K562 (cell line): ENCODE measurements at regions not wholly inside any gene's neighbourhood (a gene's known extent, or its start where the extent isn't known, plus 50 kb on each side); places are given as distances from the start of the nearest gene placed in this dataset.

ENCODE experiments used
- ATAC-seq: fragments of 200-7000 bp; cut with Tn5 transposase; 3 replicates; pipeline ENCODE4 v1.9.1; 2020; ENCODE audit warnings: moderate library complexity
- BruUV-seq: library from RNA; stranded (reverse); fragments of 400-500 nt; replicated peaks from 2 replicates; lab custom pipeline; 2021; lab: Mats Ljungman, UMichigan
- CTCF ChIA-PET: fragments of 300-600 bp; formaldehyde crosslinking; extraction: SDS; loops from one replicate; lab custom pipeline; 2021; ENCODE audit warnings: low intra/inter-chr PET ratio; lab: Yijun Ruan, JAX
- POLR2A ChIA-PET: fragments of 300-600, 350-650 bp; sonication (Branson Sonifier 250); formaldehyde crosslinking; extraction: SDS; loops from one replicate; lab custom pipeline; 2021; ENCODE audit warnings: antibody characterized with exemption, inconsistent platforms; lab: Yijun Ruan, JAX
- DNase-seq, 4 experiments: peaks; one replicate each; pipeline versions ENCODE4 v3.0.0 to v3.0.0-alpha.2; 2011 to 2018; ENCODE audit warnings: low spot score in 3 of 4, mixed read lengths in 3 of 4; ENCODE audit errors: extremely low read depth in 1 of 4
- FAIRE-seq: peaks from 2 replicates; lab custom pipeline; 2011; peaks lifted over from hg19 to GRCh38; lab: Jason Lieb, UNC
- H2AFZ ChIP-seq: 2 replicates; pipeline ENCODE4 v1.6.0; 2011; ENCODE audit warnings: low read depth, low read length, control low read depth, inconsistent platforms
- H3K27ac ChIP-seq: fragments of 200-600 bp; 3 replicates; pipeline ENCODE4 v1.8.0; 2011; ENCODE audit warnings: low read depth, mild to moderate bottlenecking, control low read depth, inconsistent platforms, low read length, moderate library complexity, mixed read lengths; ENCODE audit errors: extremely low read depth
- H3K27me3 ChIP-seq, 2 experiments: fragments of 300-600 bp in 1 of 2; 2 replicates in 1 of 2; 3 replicates in 1 of 2; pipeline versions ENCODE4 v1.6.0 to v1.8.0; 2011; ENCODE audit warnings: inconsistent platforms in 2 of 2, low read length in 2 of 2, mild to moderate bottlenecking in 1 of 2, mixed read lengths in 1 of 2, moderate library complexity in 1 of 2; ENCODE audit not compliant: control insufficient read depth in 2 of 2, insufficient read depth in 2 of 2
- H3K36me3 ChIP-seq: fragments of 300-600 bp; 3 replicates; pipeline ENCODE4 v1.8.0; 2011; ENCODE audit warnings: mild to moderate bottlenecking, low read length, inconsistent platforms; ENCODE audit not compliant: control insufficient read depth, insufficient read depth
- H3K4me1 ChIP-seq, 2 experiments: fragments of 200-600 bp in 1 of 2; replicated peaks in 1 of 2; 2 replicates in 1 of 2; 3 replicates in 1 of 2; pipeline versions ENCODE4 v1.5.1 to v1.8.0; 2011; ENCODE audit warnings: inconsistent platforms in 2 of 2, low read length in 2 of 2, mild to moderate bottlenecking in 1 of 2, mixed read lengths in 1 of 2, moderate library complexity in 1 of 2; ENCODE audit not compliant: control insufficient read depth in 2 of 2, insufficient read depth in 2 of 2
- H3K4me2 ChIP-seq: 2 replicates; pipeline ENCODE4 v1.6.1; 2011; ENCODE audit warnings: low read length, control low read depth, inconsistent platforms, mixed read lengths; ENCODE audit not compliant: insufficient read depth
- H3K4me3 ChIP-seq: fragments of 200-600 bp; sonication (generic), shearing (Covaris generic); 2 replicates; pipeline ENCODE4 v1.5.1; 2016; ENCODE audit warnings: control low read depth, inconsistent platforms
- H3K79me2 ChIP-seq: fragments of 200-600 bp; 3 replicates; pipeline ENCODE4 v1.8.0; 2011; ENCODE audit warnings: low read length, inconsistent platforms; ENCODE audit not compliant: control insufficient read depth, insufficient read depth
- H3K9ac ChIP-seq, 2 experiments: 2 replicates each; pipeline versions ENCODE4 v1.6.0 to v1.6.1; 2011; ENCODE audit warnings: low read depth in 2 of 2, low read length in 2 of 2, control low read depth in 1 of 2, inconsistent platforms in 1 of 2, mild to moderate bottlenecking in 1 of 2, mixed read lengths in 1 of 2; ENCODE audit not compliant: insufficient read depth in 1 of 2
- H3K9me1 ChIP-seq: one replicate; pipeline ENCODE4 v1.6.0; 2011; ENCODE audit warnings: inconsistent platforms, mild to moderate bottlenecking, low read length, moderate library complexity; ENCODE audit not compliant: control insufficient read depth, insufficient read depth
- H3K9me3 ChIP-seq: replicated peaks from 2 replicates; pipeline ENCODE4 v1.5.1; 2011; ENCODE audit warnings: low read depth, low read length, inconsistent platforms; ENCODE audit not compliant: control insufficient read depth, insufficient read depth
- H4K20me1 ChIP-seq: replicated peaks from 2 replicates; pipeline ENCODE4 v1.6.1; 2011; ENCODE audit warnings: low read length, inconsistent platforms, mixed read lengths; ENCODE audit not compliant: control insufficient read depth, insufficient read depth
- ARID2 ChIP-seq: fragments of 450-650 bp; IDR thresholded peaks from 2 replicates; pipeline ENCODE4 v1.6.1; 2017; ENCODE audit warnings: antibody characterized with exemption, mild to moderate bottlenecking
- CBX5 ChIP-seq: IDR thresholded peaks from 2 replicates; pipeline ENCODE4 v1.6.1; 2014; ENCODE audit warnings: low read depth, borderline replicate concordance
- ZC3H8 ChIP-seq: fragments of 450-650 bp; IDR thresholded peaks from 2 replicates; pipeline ENCODE4 v1.6.1; 2017
- ZNF121 ChIP-seq: sonication (generic); formaldehyde crosslinking; conservative IDR thresholded peaks from 2 replicates; pipeline ENCODE4 v1.8.0; 2022; ENCODE audit warnings: missing genetic modification reagents
- ZNF212 ChIP-seq: fragments of 450-650 bp; formaldehyde crosslinking; IDR thresholded peaks from 2 replicates; pipeline ENCODE4 v1.4.0; 2020; ENCODE audit warnings: mild to moderate bottlenecking
- WGBS: fragments of 100-300 bp; shearing (Covaris generic); methylation state at CpG from one replicate; pipeline ENCODE4 v1.1.6; 2016; ENCODE audit warnings: low coverage, mixed read lengths; ENCODE audit not compliant: insufficient coverage; ENCODE audit errors: missing lambda C conversion rate; 5-methylcytosine and 5-hydroxymethylcytosine counted together
- in situ Hi-C: fragments of 300-500 bp; cut with MboI; formaldehyde crosslinking; loops from 4 replicates; pipeline ENCODE4 v1.15.0; 2018; ENCODE audit warnings: inconsistent platforms, mixed read lengths
- intact Hi-C: fragments of 100-400 bp; cut with micrococcal nuclease; formaldehyde crosslinking; loops from 2 replicates; pipeline ENCODE4 v1.14.2; 2022
- TF ChIP-seq, protein P1 (sequence below): fragments of 450-650 bp; IDR thresholded peaks from 2 replicates; pipeline ENCODE4 v1.6.1; 2016; ENCODE audit warnings: missing biosample characterization, missing genetic modification characterization
- TF ChIP-seq, protein P2 (sequence below): fragments of 450-650 bp; formaldehyde crosslinking; IDR thresholded peaks from 2 replicates; pipeline ENCODE4 v1.4.0; 2022; ENCODE audit warnings: mild to moderate bottlenecking, moderate library complexity
- TF ChIP-seq, protein P3 (sequence below): sonication (generic); formaldehyde crosslinking; IDR thresholded peaks from 2 replicates; pipeline ENCODE4 v1.8.0; 2023; ENCODE audit warnings: missing genetic modification reagents, mild to moderate bottlenecking, borderline replicate concordance

DNA sequence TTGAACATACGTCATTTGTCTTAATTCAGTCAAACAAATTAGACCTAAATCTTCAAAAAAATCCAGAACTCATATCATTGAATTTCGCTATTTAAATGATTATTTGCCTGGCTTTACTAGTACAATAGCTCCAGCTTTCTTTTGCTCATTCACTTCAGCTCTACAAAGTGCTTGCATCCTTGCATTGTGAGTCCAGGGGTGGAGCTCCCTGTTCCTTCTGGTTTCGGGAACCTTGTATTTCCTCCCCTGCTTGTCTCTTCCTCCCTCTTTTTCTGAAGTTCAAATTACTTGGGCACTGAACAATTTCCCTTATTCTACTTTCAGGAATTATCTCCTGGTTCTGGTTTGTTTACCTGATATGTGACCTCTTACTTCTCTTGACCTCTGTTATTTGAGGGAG is 58.1 kb upstream of the KITLG start:
- Histone ChIP-seq H3K9me1 (no peaks in the 10 kb centered on the region), H3K9ac (no peak overlapping the region), H3K4me1 (no peaks in the 10 kb centered on the region), H3K27me3 (no peaks in the 10 kb centered on the region), H3K4me3 (no peak overlapping the region), H4K20me1 (no peaks in the 10 kb centered on the region), H3K79me2 (no peaks in the 10 kb centered on the region), H2AFZ (no peak overlapping the region), H3K27ac (no peak overlapping the region), H3K9me3 (0 out of 2 replicates have a peak, but pooled peaks cover 2% of the 10 kb centered on the region), H3K4me2 (no peak overlapping the region), H3K36me3 (no peaks in the 10 kb centered on the region)
- no TSS peak for BruUV-seq
- in situ Hi-C loops = no loop called here
- ATAC-seq (no peak), DNase-seq (no peak), FAIRE-seq (no peak)
- intact Hi-C loops = no loop called here
- POLR2A ChIA-PET = no interaction called here
- TF ChIP-seq, protein P1, sequence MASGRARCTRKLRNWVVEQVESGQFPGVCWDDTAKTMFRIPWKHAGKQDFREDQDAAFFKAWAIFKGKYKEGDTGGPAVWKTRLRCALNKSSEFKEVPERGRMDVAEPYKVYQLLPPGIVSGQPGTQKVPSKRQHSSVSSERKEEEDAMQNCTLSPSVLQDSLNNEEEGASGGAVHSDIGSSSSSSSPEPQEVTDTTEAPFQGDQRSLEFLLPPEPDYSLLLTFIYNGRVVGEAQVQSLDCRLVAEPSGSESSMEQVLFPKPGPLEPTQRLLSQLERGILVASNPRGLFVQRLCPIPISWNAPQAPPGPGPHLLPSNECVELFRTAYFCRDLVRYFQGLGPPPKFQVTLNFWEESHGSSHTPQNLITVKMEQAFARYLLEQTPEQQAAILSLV (tag) = no peak
- TF ChIP-seq CBX5 = no peak
- TF ChIP-seq ARID2 = no peak
- CTCF ChIA-PET = no interaction called here
- WGBS = 0% methylated on average over 3 of the region's 3 CpGs

DNA sequence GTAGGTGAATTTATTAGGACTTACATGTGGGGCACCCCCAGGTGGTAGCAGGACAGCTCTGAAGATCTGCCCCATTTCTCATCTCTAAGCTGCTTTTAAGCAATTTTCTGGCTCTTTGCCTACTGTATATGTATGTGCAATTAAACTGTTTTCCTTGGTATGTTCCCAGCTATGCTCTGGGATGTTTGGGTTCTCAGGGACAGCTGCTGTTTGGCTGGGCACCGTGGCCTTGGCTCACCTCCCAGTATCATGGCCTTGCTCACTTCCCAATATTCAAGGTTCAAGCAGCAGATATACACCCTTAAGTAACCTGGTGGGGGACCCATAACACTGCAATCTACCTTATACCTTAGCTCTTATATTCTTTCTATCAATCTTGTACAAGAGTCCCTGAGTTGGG is 53.7 kb upstream of the KITLG start:
- Histone ChIP-seq H3K4me3 (no peak overlapping the region), H4K20me1 (no peaks in the 10 kb centered on the region), H3K9me3 (0 out of 2 replicates have a peak, but pooled peaks cover 2% of the 10 kb centered on the region), H2AFZ (no peak overlapping the region), H3K79me2 (no peaks in the 10 kb centered on the region), H3K4me1 (no peaks in the 10 kb centered on the region), H3K36me3 (no peaks in the 10 kb centered on the region), H3K9me1 (no peaks in the 10 kb centered on the region), H3K4me2 (no peak overlapping the region), H3K27me3 (no peaks in the 10 kb centered on the region), H3K27ac (no peak overlapping the region), H3K9ac (no peak overlapping the region)
- in situ Hi-C loops (no loop called here), intact Hi-C loops (no loop called here)
- CTCF ChIA-PET = no interaction called here
- 9% methylated on average over 1 of the region's 1 CpG for WGBS
- DNase-seq (no peak), ATAC-seq (no peak), FAIRE-seq (no peak)
- no TSS peak for BruUV-seq
- POLR2A ChIA-PET = no interaction called here
- TF ChIP-seq ZC3H8 (no peak), ZNF121 (CRISPR knock-in tag) (no peak), ZNF212 (no peak)
- TF ChIP-seq, protein P2, sequence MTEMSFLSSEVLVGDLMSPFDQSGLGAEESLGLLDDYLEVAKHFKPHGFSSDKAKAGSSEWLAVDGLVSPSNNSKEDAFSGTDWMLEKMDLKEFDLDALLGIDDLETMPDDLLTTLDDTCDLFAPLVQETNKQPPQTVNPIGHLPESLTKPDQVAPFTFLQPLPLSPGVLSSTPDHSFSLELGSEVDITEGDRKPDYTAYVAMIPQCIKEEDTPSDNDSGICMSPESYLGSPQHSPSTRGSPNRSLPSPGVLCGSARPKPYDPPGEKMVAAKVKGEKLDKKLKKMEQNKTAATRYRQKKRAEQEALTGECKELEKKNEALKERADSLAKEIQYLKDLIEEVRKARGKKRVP = no peak
- TF ChIP-seq, protein P3, sequence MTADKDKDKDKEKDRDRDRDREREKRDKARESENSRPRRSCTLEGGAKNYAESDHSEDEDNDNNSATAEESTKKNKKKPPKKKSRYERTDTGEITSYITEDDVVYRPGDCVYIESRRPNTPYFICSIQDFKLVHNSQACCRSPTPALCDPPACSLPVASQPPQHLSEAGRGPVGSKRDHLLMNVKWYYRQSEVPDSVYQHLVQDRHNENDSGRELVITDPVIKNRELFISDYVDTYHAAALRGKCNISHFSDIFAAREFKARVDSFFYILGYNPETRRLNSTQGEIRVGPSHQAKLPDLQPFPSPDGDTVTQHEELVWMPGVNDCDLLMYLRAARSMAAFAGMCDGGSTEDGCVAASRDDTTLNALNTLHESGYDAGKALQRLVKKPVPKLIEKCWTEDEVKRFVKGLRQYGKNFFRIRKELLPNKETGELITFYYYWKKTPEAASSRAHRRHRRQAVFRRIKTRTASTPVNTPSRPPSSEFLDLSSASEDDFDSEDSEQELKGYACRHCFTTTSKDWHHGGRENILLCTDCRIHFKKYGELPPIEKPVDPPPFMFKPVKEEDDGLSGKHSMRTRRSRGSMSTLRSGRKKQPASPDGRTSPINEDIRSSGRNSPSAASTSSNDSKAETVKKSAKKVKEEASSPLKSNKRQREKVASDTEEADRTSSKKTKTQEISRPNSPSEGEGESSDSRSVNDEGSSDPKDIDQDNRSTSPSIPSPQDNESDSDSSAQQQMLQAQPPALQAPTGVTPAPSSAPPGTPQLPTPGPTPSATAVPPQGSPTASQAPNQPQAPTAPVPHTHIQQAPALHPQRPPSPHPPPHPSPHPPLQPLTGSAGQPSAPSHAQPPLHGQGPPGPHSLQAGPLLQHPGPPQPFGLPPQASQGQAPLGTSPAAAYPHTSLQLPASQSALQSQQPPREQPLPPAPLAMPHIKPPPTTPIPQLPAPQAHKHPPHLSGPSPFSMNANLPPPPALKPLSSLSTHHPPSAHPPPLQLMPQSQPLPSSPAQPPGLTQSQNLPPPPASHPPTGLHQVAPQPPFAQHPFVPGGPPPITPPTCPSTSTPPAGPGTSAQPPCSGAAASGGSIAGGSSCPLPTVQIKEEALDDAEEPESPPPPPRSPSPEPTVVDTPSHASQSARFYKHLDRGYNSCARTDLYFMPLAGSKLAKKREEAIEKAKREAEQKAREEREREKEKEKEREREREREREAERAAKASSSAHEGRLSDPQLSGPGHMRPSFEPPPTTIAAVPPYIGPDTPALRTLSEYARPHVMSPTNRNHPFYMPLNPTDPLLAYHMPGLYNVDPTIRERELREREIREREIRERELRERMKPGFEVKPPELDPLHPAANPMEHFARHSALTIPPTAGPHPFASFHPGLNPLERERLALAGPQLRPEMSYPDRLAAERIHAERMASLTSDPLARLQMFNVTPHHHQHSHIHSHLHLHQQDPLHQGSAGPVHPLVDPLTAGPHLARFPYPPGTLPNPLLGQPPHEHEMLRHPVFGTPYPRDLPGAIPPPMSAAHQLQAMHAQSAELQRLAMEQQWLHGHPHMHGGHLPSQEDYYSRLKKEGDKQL (CRISPR knock-in tag) = no peak
